ENCODE measurements at regions not wholly inside any gene's neighbourhood (a gene's known extent, or its start where the extent isn't known, plus 50 kb on each side); places are given as distances from the start of the nearest gene placed in this dataset.
"Not testable (repeated sequence)": the region's sequence is repeated elsewhere in the genome, so short reads cannot be mapped to it uniquely, and the experiment has no call there.

DNA sequence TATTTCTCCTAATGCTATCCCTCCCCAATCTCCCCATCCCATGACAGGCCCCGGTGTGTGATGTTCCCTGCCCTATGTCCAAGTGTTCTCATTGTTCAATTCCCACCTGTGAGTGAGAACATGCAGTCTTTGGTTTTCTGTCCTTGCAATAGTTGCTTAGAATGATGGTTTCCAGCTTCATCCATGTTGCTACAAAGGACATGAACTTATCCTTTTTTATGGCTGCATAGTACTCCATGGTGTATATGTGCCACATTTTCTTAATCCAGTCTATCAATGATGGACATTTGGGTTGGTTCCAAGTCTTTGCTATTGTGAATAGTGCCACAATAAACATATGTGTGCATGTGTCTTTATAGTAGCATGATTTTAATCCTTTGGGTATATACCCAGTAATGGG is 51.3 kb upstream of the RIOK2 start:
- not testable (repeated sequence) for DNase-seq; H3K27ac Mint-ChIP-seq; H3K27me3 Mint-ChIP-seq (ENCODE audit: insufficient read depth); H3K4me3 Mint-ChIP-seq
- H3K9me3 Mint-ChIP-seq, result peaks cover 34% of the 10 kb centered on the region
- H3K4me1 Mint-ChIP-seq (ENCODE audit: low read depth), result peaks cover 21% of the 10 kb centered on the region
- peaks cover 20% of the 10 kb centered on the region for H3K36me3 Mint-ChIP-seq (ENCODE audit: low read depth)

DNA sequence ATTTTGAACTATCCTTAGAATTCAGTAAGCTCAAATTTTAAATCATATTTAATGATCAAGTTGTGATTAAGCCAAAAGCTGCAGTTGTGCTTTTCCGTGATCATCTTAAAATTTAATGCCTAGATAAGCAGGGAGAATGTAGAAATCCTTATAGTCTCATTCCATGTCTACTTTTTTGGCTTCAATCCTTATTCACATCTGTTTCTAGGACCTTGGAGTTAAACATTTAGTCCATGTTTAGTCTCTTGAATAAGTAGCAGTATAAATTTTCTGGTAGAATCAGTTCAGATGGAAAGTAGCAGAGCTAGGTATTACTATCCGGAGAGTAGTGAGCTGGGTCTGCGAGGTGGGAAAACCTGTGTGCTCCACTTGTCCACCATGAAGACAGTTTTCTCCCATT is 59.3 kb upstream of the RIOK2 start:
- H3K9me3 Mint-ChIP-seq, result peaks cover 4% of the 10 kb centered on the region; the same call in 1 of the 2 replicates
- H3K27me3 Mint-ChIP-seq (ENCODE audit: insufficient read depth), result peaks cover 2% of the 10 kb centered on the region; the same call in 1 of the 2 replicates
- H3K27ac Mint-ChIP-seq, result no peak overlapping the region
- TF ChIP-seq, protein P1, sequence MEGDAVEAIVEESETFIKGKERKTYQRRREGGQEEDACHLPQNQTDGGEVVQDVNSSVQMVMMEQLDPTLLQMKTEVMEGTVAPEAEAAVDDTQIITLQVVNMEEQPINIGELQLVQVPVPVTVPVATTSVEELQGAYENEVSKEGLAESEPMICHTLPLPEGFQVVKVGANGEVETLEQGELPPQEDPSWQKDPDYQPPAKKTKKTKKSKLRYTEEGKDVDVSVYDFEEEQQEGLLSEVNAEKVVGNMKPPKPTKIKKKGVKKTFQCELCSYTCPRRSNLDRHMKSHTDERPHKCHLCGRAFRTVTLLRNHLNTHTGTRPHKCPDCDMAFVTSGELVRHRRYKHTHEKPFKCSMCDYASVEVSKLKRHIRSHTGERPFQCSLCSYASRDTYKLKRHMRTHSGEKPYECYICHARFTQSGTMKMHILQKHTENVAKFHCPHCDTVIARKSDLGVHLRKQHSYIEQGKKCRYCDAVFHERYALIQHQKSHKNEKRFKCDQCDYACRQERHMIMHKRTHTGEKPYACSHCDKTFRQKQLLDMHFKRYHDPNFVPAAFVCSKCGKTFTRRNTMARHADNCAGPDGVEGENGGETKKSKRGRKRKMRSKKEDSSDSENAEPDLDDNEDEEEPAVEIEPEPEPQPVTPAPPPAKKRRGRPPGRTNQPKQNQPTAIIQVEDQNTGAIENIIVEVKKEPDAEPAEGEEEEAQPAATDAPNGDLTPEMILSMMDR (IDR thresholded peaks at IDR 0.05), result no peak
- no peak for DNase-seq
- no peaks in the 10 kb centered on the region for H3K4me1 Mint-ChIP-seq (ENCODE audit: low read depth)
- H3K36me3 Mint-ChIP-seq (ENCODE audit: low read depth), result peaks cover 9% of the 10 kb centered on the region; the same call in 1 of the 2 replicates
- no peak overlapping the region for H3K4me3 Mint-ChIP-seq

DNA sequence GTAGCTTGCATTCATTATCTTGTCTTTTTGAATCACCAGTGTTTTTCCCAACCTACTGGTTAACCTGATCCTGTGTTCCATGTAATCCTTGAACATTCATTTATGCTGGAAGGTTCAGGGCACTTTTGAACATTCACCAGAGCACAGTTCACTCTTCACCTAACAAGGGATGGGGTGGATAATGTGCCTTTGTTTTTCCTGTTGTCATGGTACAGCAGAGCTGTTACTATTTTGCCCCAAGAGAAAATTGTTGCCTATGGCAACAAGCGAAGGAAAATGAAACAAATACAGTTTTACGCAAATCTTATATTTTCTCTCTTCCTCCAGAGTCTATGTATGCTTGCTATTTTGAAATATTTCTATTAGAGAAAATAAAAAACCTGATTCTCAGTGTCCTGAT is 60.3 kb upstream of the RIOK2 start:
- Mint-ChIP-seq H3K4me1 (ENCODE audit: low read depth) (no peaks in the 10 kb centered on the region), H3K27me3 (ENCODE audit: insufficient read depth) (peaks cover 2% of the 10 kb centered on the region; the same call in 1 of the 2 replicates), H3K9me3 (no peaks in the 10 kb centered on the region), H3K27ac (no peak overlapping the region), H3K4me3 (no peak overlapping the region), H3K36me3 (ENCODE audit: low read depth) (peaks cover 9% of the 10 kb centered on the region; the same call in 1 of the 2 replicates)
- no peak for DNase-seq
- TF ChIP-seq, protein P1 (IDR thresholded peaks at IDR 0.05), result no peak

DNA sequence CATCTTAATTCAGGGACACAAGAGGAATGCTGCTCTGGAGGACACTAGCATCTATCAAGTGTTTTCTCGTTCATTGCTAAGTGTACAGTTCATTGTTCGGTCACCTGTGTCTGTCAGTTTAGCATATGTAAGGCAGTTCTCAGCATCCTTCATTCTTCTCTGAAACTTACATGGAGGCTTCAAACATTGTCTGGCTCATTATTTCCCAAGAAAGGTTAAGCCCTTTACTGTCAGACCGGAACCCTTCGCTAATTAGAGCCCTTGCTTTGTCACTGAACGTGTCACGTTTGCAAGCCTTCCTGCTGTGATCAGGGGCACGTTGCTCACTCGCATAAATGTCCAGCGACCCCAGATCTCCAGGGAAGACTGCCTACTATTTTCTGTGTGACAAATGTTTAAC is 62.3 kb upstream of the RIOK2 start:
- H3K4me1 Mint-ChIP-seq (ENCODE audit: low read depth), result no peaks in the 10 kb centered on the region

DNA sequence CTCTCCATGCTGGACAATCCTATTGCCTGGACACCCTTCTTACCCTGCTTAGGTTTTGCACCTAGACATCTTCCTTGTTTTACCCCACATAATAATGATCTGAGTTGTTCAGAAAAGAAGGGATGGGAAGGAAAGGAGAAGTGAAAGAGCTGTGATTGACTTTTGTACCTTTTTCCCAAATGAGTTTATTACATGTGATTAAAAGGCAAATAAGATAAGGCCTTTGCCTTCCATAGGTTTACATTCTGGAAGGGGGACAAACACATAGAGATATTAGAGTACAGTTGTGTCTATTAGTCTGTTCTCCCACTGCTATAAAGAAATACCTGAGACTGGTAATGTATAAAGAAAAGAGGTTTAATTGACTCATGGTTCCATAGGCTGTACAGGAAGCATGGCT is 67.1 kb upstream of the RIOK2 start:
- no peak overlapping the region for H3K4me3 Mint-ChIP-seq
- H3K9me3 Mint-ChIP-seq, result peaks cover 2% of the 10 kb centered on the region; the same call in 1 of the 2 replicates
- peaks cover 2% of the 10 kb centered on the region; the same call in 1 of the 2 replicates for H3K36me3 Mint-ChIP-seq (ENCODE audit: low read depth)
- H3K4me1 Mint-ChIP-seq (ENCODE audit: low read depth), result no peaks in the 10 kb centered on the region
- no peaks in the 10 kb centered on the region for H3K27me3 Mint-ChIP-seq (ENCODE audit: insufficient read depth)
- no peak for DNase-seq
- TF ChIP-seq, protein P1 (IDR thresholded peaks at IDR 0.05), result no peak
- H3K27ac Mint-ChIP-seq, result no peak overlapping the region

More for the DNA sequence above, 62.3 kb upstream of the RIOK2 start:
- DNase-seq, result no peak
- Mint-ChIP-seq H3K36me3 (ENCODE audit: low read depth) (no peaks in the 10 kb centered on the region), H3K9me3 (no peaks in the 10 kb centered on the region), H3K27me3 (ENCODE audit: insufficient read depth) (no peaks in the 10 kb centered on the region; the same call in 1 of the 2 replicates), H3K4me3 (no peak overlapping the region), H3K27ac (no peak overlapping the region)
- TF ChIP-seq, protein P1 (IDR thresholded peaks at IDR 0.05), result no peak

DNA sequence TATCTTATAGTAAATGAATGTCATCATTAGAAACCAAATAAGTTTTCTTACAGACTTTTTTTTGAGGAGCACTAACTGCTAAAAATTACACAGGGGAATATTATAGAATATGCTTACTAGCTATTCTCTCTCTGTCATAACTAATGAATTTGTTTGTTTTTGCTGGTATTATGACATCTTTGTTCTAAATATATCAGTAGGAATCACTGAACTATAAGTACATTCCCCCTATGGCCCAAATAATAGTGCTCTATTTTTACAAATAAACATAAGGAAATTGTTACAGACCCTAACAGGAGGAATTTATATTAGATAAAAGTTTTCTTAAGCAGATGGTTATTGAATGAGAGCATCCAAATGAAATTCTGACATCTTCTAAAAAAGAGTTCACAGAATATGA is 83.0 kb upstream of the RIOK2 start:
- DNase-seq, result no peak
- no peaks in the 10 kb centered on the region for H3K36me3 Mint-ChIP-seq (ENCODE audit: low read depth)
- H3K27me3 Mint-ChIP-seq (ENCODE audit: insufficient read depth), result peaks cover 2% of the 10 kb centered on the region; the same call in 1 of the 2 replicates
- H3K4me3 Mint-ChIP-seq, result no peak overlapping the region
- TF ChIP-seq, protein P1 (IDR thresholded peaks at IDR 0.05), result no peak
- no peaks in the 10 kb centered on the region; the same call in 1 of the 2 replicates for H3K9me3 Mint-ChIP-seq
- H3K4me1 Mint-ChIP-seq (ENCODE audit: low read depth), result no peaks in the 10 kb centered on the region
- H3K27ac Mint-ChIP-seq, result no peak overlapping the region

All from HFFc6 (cell line).